H1 (cell line): ENCODE measurements at regions not wholly inside any gene's neighbourhood (a gene's known extent, or its start where the extent isn't known, plus 50 kb on each side); places are given as distances from the start of the nearest gene placed in this dataset.

Experiments used
- CTCF ChIA-PET: fragments of 300-600 bp; sonication (Branson Sonifier 250); formaldehyde crosslinking; loops from one replicate; lab custom pipeline; 2021; ENCODE audit not compliant: partially characterized antibody; lab: Charles Lee
- POLR2A ChIA-PET: fragments of 300-600 bp; sonication (Branson Sonifier 250); formaldehyde crosslinking; loops from one replicate; lab custom pipeline; 2021; ENCODE audit warnings: inconsistent platforms; ENCODE audit not compliant: partially characterized antibody; lab: Charles Lee
- DNase-seq, 2 experiments: peaks; one replicate each; pipeline versions ENCODE4 v3.0.0 to v3.0.0-alpha.2; 2010 to 2022; ENCODE audit warnings: low spot score in 2 of 2, low read depth in 1 of 2, mixed read lengths in 1 of 2
- FAIRE-seq: peaks from 2 replicates; lab custom pipeline; 2011; peaks lifted over from hg19 to GRCh38; lab: Jason Lieb, UNC
- H2AFZ ChIP-seq: 2 replicates; pipeline ENCODE4 v1.8.1; 2012; ENCODE audit warnings: low read length, inconsistent platforms
- H2AK5ac ChIP-seq: 2 replicates; pipeline ENCODE4 v1.6.1; 2013; ENCODE audit warnings: low read depth, low read length
- H2BK120ac ChIP-seq: replicated peaks from 2 replicates; pipeline ENCODE3; 2013; ENCODE audit warnings: low read depth, low read length, inconsistent platforms
- H2BK12ac ChIP-seq: 2 replicates; pipeline ENCODE4 v1.6.1; 2013; ENCODE audit warnings: low read depth, low read length
- H2BK15ac ChIP-seq: 2 replicates; pipeline ENCODE4 v1.6.1; 2013; ENCODE audit warnings: low read length
- H2BK20ac ChIP-seq: 2 replicates; pipeline ENCODE4 v1.6.1; 2013; ENCODE audit warnings: low read length
- H2BK5ac ChIP-seq: 2 replicates; pipeline ENCODE4 v1.6.1; 2013; ENCODE audit warnings: low read depth, low read length
- H3K14ac ChIP-seq: 2 replicates; pipeline ENCODE4 v1.6.1; 2013; ENCODE audit warnings: inconsistent platforms; ENCODE audit not compliant: insufficient read length
- H3K18ac ChIP-seq: 2 replicates; pipeline ENCODE4 v1.6.1; 2013; ENCODE audit warnings: low read length; ENCODE audit errors: extremely low read depth
- H3K23ac ChIP-seq: 2 replicates; pipeline ENCODE4 v1.6.1; 2013; ENCODE audit warnings: inconsistent platforms; ENCODE audit not compliant: insufficient read length
- H3K23me2 ChIP-seq: 2 replicates; pipeline ENCODE4 v1.6.1; 2013; ENCODE audit warnings: low read depth, low read length
- H3K27ac ChIP-seq: 2 replicates; pipeline ENCODE4 v1.6.1; 2011; ENCODE audit warnings: low read depth, low read length, inconsistent platforms
- H3K27me3 ChIP-seq, 4 experiments: replicated peaks in 1 of 4; 1 replicate in 1 of 4; 2 replicates in 3 of 4; pipeline versions ENCODE4 v1.6.1 to v1.8.1; 2011 to 2013; ENCODE audit warnings: low read length in 3 of 4, mild to moderate bottlenecking in 3 of 4, inconsistent platforms in 2 of 4, mixed read lengths in 2 of 4, moderate library complexity in 1 of 4; ENCODE audit not compliant: control insufficient read depth in 3 of 4, insufficient read depth in 3 of 4; ENCODE audit errors: extremely low read depth in 1 of 4
- H3K36me3 ChIP-seq, 4 experiments: 2 replicates each; pipeline versions ENCODE4 v1.6.1 to v1.8.1; 2011 to 2013; ENCODE audit warnings: mild to moderate bottlenecking in 4 of 4, low read length in 3 of 4, moderate library complexity in 2 of 4, control low read depth in 1 of 4, inconsistent platforms in 1 of 4; ENCODE audit not compliant: insufficient read depth in 4 of 4, control insufficient read depth in 2 of 4
- H3K4ac ChIP-seq: replicated peaks from 2 replicates; pipeline ENCODE3; 2013; ENCODE audit warnings: low read length, low read depth, mixed read lengths, inconsistent platforms; ENCODE audit not compliant: insufficient read length
- H3K4me1 ChIP-seq, 4 experiments: replicated peaks in 1 of 4; 1 replicate in 1 of 4; 2 replicates in 3 of 4; pipeline versions ENCODE4 v1.6.1 to v1.8.1; 2011 to 2013; ENCODE audit warnings: low read length in 3 of 4, inconsistent platforms in 2 of 4, mixed read lengths in 1 of 4; ENCODE audit not compliant: insufficient read depth in 4 of 4, control insufficient read depth in 3 of 4
- H3K4me2 ChIP-seq, 2 experiments: 2 replicates each; pipeline versions ENCODE4 v1.6.1 to v1.8.1; 2011 to 2013; ENCODE audit warnings: low read depth in 2 of 2, low read length in 2 of 2, control low read depth in 1 of 2, inconsistent platforms in 1 of 2, mild to moderate bottlenecking in 1 of 2; ENCODE audit not compliant: insufficient read depth in 1 of 2
- H3K4me3 ChIP-seq, 4 experiments: fragments of 200-600, 300-600 bp in 1 of 4; sonication (generic), shearing (Covaris generic), sonication (Bioruptor Twin) in 1 of 4; 2 replicates each; pipeline versions ENCODE4 v1.5.1 to v1.8.1; 2011 to 2016; ENCODE audit warnings: low read length in 4 of 4, low read depth in 3 of 4, control low read depth in 2 of 4, inconsistent platforms in 2 of 4, mild to moderate bottlenecking in 2 of 4, mixed read lengths in 1 of 4, moderate library complexity in 1 of 4; ENCODE audit not compliant: insufficient read depth in 2 of 4; ENCODE audit errors: extremely low read depth in 1 of 4
- H3K56ac ChIP-seq: replicated peaks from 2 replicates; pipeline ENCODE3; 2013; ENCODE audit warnings: low read depth, mild to moderate bottlenecking, mixed read lengths, low read length, inconsistent platforms; ENCODE audit not compliant: insufficient read length
- H3K79me1 ChIP-seq: 2 replicates; pipeline ENCODE4 v1.6.1; 2013; ENCODE audit warnings: low read depth, low read length, control low read depth
- H3K79me2 ChIP-seq, 2 experiments: 2 replicates each; pipeline versions ENCODE4 v1.6.1 to v1.8.1; 2012 to 2013; ENCODE audit warnings: low read length in 2 of 2, mild to moderate bottlenecking in 2 of 2, inconsistent platforms in 1 of 2; ENCODE audit not compliant: insufficient read depth in 2 of 2, control insufficient read depth in 1 of 2
- H3K9ac ChIP-seq, 4 experiments: replicated peaks in 1 of 4; 1 replicate in 1 of 4; 2 replicates in 3 of 4; pipeline versions ENCODE4 v1.6.1 to v1.8.1; 2011 to 2013; ENCODE audit warnings: low read depth in 3 of 4, low read length in 3 of 4, control low read depth in 2 of 4, mild to moderate bottlenecking in 2 of 4, moderate library complexity in 2 of 4, inconsistent platforms in 1 of 4; ENCODE audit errors: extremely low read depth in 1 of 4
- H3K9me3 ChIP-seq, 2 experiments: 2 replicates each; pipeline versions ENCODE4 v1.6.1 to v1.8.1; 2012 to 2013; ENCODE audit warnings: mild to moderate bottlenecking in 2 of 2, moderate library complexity in 2 of 2, control low read depth in 1 of 2, inconsistent platforms in 1 of 2, low read depth in 1 of 2, low read length in 1 of 2, mixed read lengths in 1 of 2; ENCODE audit not compliant: insufficient read depth in 2 of 2
- H4K20me1 ChIP-seq, 2 experiments: replicated peaks in 1 of 2; 2 replicates each; pipeline versions ENCODE3 to v1.8.1; 2011 to 2013; ENCODE audit warnings: inconsistent platforms in 2 of 2, low read length in 2 of 2, mild to moderate bottlenecking in 1 of 2; ENCODE audit not compliant: insufficient read depth in 2 of 2, control insufficient read depth in 1 of 2
- H4K5ac ChIP-seq: 2 replicates; pipeline ENCODE4 v1.6.1; 2013; ENCODE audit warnings: low read length, low read depth, mixed read lengths, inconsistent platforms; ENCODE audit not compliant: insufficient read length
- H4K8ac ChIP-seq: 2 replicates; pipeline ENCODE4 v1.8.0; 2013; ENCODE audit warnings: mild to moderate bottlenecking, moderate library complexity, low read length, inconsistent platforms; ENCODE audit not compliant: insufficient read depth; ENCODE audit errors: extremely low read depth
- H4K91ac ChIP-seq: replicated peaks from 2 replicates; pipeline ENCODE3; 2013; ENCODE audit warnings: low read length, mixed read lengths, inconsistent platforms; ENCODE audit not compliant: insufficient read length
- CBX8 ChIP-seq: fragments of 300-800, 300-1000 bp; sonication (generic); IDR thresholded peaks from 2 replicates; pipeline ENCODE4 v1.7.1; 2016; ENCODE audit warnings: low read depth, low read length, borderline replicate concordance
- CEBPB ChIP-seq: IDR thresholded peaks from 2 replicates; pipeline ENCODE4 v1.6.1; 2012; ENCODE audit warnings: low read depth, low read length
- KDM1A ChIP-seq: fragments of 200-600, 300-600 bp; sonication (generic); IDR thresholded peaks from 2 replicates; pipeline ENCODE4 v1.7.1; 2016; ENCODE audit warnings: mild to moderate bottlenecking, low read length, borderline replicate concordance
- NRF1 ChIP-seq: IDR thresholded peaks from 2 replicates; pipeline ENCODE4 v1.6.1; 2011; ENCODE audit warnings: mild to moderate bottlenecking, low read depth, low read length, improper control_type of control experiment
- POLR2A ChIP-seq, 2 experiments: IDR thresholded peaks; 1 replicate in 1 of 2; 2 replicates in 1 of 2; pipeline ENCODE4 v1.6.1; 2011; ENCODE audit warnings: low read depth in 2 of 2, low read length in 2 of 2, mild to moderate bottlenecking in 2 of 2; ENCODE audit errors: control extremely low read depth in 1 of 2
- POU5F1 ChIP-seq: IDR thresholded peaks from 2 replicates; pipeline ENCODE4 v1.6.1; 2011; ENCODE audit warnings: low read depth, mild to moderate bottlenecking, low read length, moderate library complexity
- RAD21 ChIP-seq, 2 experiments: IDR thresholded peaks in 1 of 2; conservative IDR thresholded peaks in 1 of 2; 2 replicates each; pipeline ENCODE4 v1.6.1; 2011; ENCODE audit warnings: low read depth in 2 of 2, low read length in 2 of 2, improper control_type of control experiment in 1 of 2, inconsistent platforms in 1 of 2, mild to moderate bottlenecking in 1 of 2, moderate library complexity in 1 of 2
- SP1 ChIP-seq: IDR thresholded peaks from 2 replicates; pipeline ENCODE4 v1.6.1; 2011; ENCODE audit warnings: low read depth, low read length
- SUZ12 ChIP-seq: fragments of 200-600 bp; sonication (generic); IDR thresholded peaks from 2 replicates; pipeline ENCODE4 v1.6.1; 2012; ENCODE audit warnings: mild to moderate bottlenecking, inconsistent platforms, low read length, moderate library complexity, mixed read lengths
- TCF12 ChIP-seq: IDR thresholded peaks from 2 replicates; pipeline ENCODE4 v1.6.1; 2011; ENCODE audit warnings: low read depth, mild to moderate bottlenecking, low read length
- WGBS, 2 experiments: shearing (Covaris generic) in 1 of 2; methylation state at CpG; one replicate each; pipeline versions ENCODE4 v1.1.6 to v1.1.7; 2013 to 2015; ENCODE audit warnings: low lambda C conversion rate in 2 of 2, mixed read lengths in 2 of 2, inconsistent platforms in 1 of 2, low coverage in 1 of 2, missing lambda C conversion rate in 1 of 2; ENCODE audit not compliant: insufficient replicate concordance in 2 of 2, insufficient coverage in 1 of 2, insufficient read length in 1 of 2; ENCODE audit errors: extremely low coverage in 1 of 2, missing lambda C conversion rate in 1 of 2; 5-methylcytosine and 5-hydroxymethylcytosine counted together
- TF ChIP-seq, protein P1 (sequence below), 3 experiments: IDR thresholded peaks; 1 replicate in 2 of 3; 2 replicates in 1 of 3; pipeline versions ENCODE4 v1.5.1 to v1.6.1; 2011; ENCODE audit warnings: low read length in 3 of 3, mild to moderate bottlenecking in 3 of 3, inconsistent platforms in 2 of 3, low read depth in 1 of 3, moderate library complexity in 1 of 3; ENCODE audit not compliant: insufficient read depth in 1 of 3; ENCODE audit errors: control extremely low read depth in 1 of 3
- TF ChIP-seq, protein P2 (sequence below): IDR thresholded peaks from 2 replicates; pipeline ENCODE4 v1.6.1; 2012; ENCODE audit warnings: inconsistent platforms

GRCh38 chr21:35412231-35412630 is 363.1 kb upstream of the RUNX1 start:
- H3K27ac ChIP-seq: no peak overlapping the region
- no peaks in the 10 kb centered on the region for H3K36me3 ChIP-seq
- peaks cover 0 to 7% (median 3%) of the 10 kb centered on the region in 4 experiments; a peak in 4 of 7 replicates for H3K4me1 ChIP-seq
- DNase-seq: no peak
- no peak overlapping the region for H3K18ac ChIP-seq
- no peak overlapping the region for H3K4me2 ChIP-seq
- H3K23ac ChIP-seq: no peak overlapping the region
- H3K4ac ChIP-seq: no peak overlapping the region
- POLR2A ChIA-PET: interaction anchor here (0.6 kb wide), 1 partner anchor 825 kb away, joined by 3 read pairs; no protein-coding TSS in a partner anchor
- no peak overlapping the region for H4K91ac ChIP-seq
- FAIRE-seq: no peak
- no peak overlapping the region for H4K5ac ChIP-seq
- no peaks in the 10 kb centered on the region for H3K79me2 ChIP-seq
- no peak overlapping the region for H3K9ac ChIP-seq
- H2BK5ac ChIP-seq: no peak overlapping the region
- H4K8ac ChIP-seq: no peak overlapping the region
- H3K14ac ChIP-seq: no peak overlapping the region
- no peak overlapping the region for H2AK5ac ChIP-seq
- WGBS, 2 experiments: 98% methylated on average over 3 of the region's 3 CpGs; no CpG with 5 or more reads in 1 of the 2 experiments
- H3K27me3 ChIP-seq: no peaks in the 10 kb centered on the region
- no peak overlapping the region for H3K56ac ChIP-seq
- CTCF ChIA-PET: interaction anchor here (0.6 to 1.5 kb wide), 3 partner anchors 11 to 528 kb away, joined by 3 to 4 read pairs (median 3); no protein-coding TSS in a partner anchor
- H2BK20ac ChIP-seq: no peak overlapping the region
- no peaks in the 10 kb centered on the region; the same call in 1 of the 2 replicates for H3K23me2 ChIP-seq
- no peak overlapping the region for H2BK120ac ChIP-seq
- no peak overlapping the region for H2BK15ac ChIP-seq
- H2AFZ ChIP-seq: no peak overlapping the region
- H3K9me3 ChIP-seq: no peaks in the 10 kb centered on the region
- no peaks in the 10 kb centered on the region for H3K79me1 ChIP-seq
- H3K4me3 ChIP-seq: no peak overlapping the region
- no peak overlapping the region for H2BK12ac ChIP-seq
- H4K20me1 ChIP-seq: no peaks in the 10 kb centered on the region
- no peak for TF ChIP-seq CEBPB
- no peak for TF ChIP-seq SUZ12
- no peak for TF ChIP-seq NRF1
- TF ChIP-seq, protein P1, sequence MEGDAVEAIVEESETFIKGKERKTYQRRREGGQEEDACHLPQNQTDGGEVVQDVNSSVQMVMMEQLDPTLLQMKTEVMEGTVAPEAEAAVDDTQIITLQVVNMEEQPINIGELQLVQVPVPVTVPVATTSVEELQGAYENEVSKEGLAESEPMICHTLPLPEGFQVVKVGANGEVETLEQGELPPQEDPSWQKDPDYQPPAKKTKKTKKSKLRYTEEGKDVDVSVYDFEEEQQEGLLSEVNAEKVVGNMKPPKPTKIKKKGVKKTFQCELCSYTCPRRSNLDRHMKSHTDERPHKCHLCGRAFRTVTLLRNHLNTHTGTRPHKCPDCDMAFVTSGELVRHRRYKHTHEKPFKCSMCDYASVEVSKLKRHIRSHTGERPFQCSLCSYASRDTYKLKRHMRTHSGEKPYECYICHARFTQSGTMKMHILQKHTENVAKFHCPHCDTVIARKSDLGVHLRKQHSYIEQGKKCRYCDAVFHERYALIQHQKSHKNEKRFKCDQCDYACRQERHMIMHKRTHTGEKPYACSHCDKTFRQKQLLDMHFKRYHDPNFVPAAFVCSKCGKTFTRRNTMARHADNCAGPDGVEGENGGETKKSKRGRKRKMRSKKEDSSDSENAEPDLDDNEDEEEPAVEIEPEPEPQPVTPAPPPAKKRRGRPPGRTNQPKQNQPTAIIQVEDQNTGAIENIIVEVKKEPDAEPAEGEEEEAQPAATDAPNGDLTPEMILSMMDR (IDR thresholded peaks at IDR 0.05; ENCODE audit: control extremely low read depth in 1 of 3, insufficient read depth in 1 of 3, low read depth in 1 of 3, low read length in 3 of 3): no peak
- no peak for TF ChIP-seq SP1
- TF ChIP-seq RAD21 (IDR thresholded peaks at IDR 0.05 in 1 of 2, conservative IDR thresholded peaks at IDR 0.05 in 1 of 2; ENCODE audit: low read depth in 2 of 2, low read length in 2 of 2): no peak
- TF ChIP-seq POU5F1: no peak
- TF ChIP-seq KDM1A: no peak
- no peak for TF ChIP-seq TCF12
- TF ChIP-seq, protein P2, sequence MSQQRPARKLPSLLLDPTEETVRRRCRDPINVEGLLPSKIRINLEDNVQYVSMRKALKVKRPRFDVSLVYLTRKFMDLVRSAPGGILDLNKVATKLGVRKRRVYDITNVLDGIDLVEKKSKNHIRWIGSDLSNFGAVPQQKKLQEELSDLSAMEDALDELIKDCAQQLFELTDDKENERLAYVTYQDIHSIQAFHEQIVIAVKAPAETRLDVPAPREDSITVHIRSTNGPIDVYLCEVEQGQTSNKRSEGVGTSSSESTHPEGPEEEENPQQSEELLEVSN: no peak
- no peak for TF ChIP-seq CBX8
- TF ChIP-seq POLR2A (IDR thresholded peaks at IDR 0.05; ENCODE audit: control extremely low read depth in 1 of 2, low read depth in 2 of 2, low read length in 2 of 2): no peak
